ENCODE measurements at regions not wholly inside any gene's neighbourhood (a gene's known extent, or its start where the extent isn't known, plus 50 kb on each side); places are given as distances from the start of the nearest gene placed in this dataset.

DNA sequence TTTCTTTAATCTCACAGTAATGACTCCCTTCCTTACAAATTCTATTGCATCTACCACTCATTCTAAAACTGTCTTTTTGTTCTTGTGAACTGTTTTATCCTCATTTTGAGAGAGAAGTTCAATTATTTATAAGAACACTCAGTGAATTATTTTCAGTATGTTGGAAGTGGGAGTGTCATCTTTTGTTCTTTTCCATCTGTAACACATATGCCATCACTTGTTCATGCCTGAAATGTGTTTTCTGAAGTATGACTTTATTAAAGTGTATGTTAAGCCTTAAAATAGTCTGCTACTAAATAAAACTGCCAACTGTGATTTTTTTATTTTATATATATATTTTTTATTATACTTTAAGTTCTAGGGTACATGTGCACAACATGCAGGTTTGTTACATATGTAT is 623.0 kb upstream of the CBLB start:
- DNase-seq (no peak), ATAC-seq (ENCODE audit: low FRiP score in 2 of 2) (no peak)
- Histone ChIP-seq H3K4me1 (no peaks in the 10 kb centered on the region), H3K9me3 (no peaks in the 10 kb centered on the region), H3K36me3 (no peaks in the 10 kb centered on the region), H3K27ac (no peak overlapping the region), H3K27me3 (no peaks in the 10 kb centered on the region), H3K4me3 (no peak overlapping the region)
- TF ChIP-seq, protein P1, sequence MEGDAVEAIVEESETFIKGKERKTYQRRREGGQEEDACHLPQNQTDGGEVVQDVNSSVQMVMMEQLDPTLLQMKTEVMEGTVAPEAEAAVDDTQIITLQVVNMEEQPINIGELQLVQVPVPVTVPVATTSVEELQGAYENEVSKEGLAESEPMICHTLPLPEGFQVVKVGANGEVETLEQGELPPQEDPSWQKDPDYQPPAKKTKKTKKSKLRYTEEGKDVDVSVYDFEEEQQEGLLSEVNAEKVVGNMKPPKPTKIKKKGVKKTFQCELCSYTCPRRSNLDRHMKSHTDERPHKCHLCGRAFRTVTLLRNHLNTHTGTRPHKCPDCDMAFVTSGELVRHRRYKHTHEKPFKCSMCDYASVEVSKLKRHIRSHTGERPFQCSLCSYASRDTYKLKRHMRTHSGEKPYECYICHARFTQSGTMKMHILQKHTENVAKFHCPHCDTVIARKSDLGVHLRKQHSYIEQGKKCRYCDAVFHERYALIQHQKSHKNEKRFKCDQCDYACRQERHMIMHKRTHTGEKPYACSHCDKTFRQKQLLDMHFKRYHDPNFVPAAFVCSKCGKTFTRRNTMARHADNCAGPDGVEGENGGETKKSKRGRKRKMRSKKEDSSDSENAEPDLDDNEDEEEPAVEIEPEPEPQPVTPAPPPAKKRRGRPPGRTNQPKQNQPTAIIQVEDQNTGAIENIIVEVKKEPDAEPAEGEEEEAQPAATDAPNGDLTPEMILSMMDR (IDR thresholded peaks at IDR 0.05): no peak
- TF ChIP-seq POLR2AphosphoS5 (IDR thresholded peaks at IDR 0.05): no peak
- no peak for TF ChIP-seq EP300 (IDR thresholded peaks at IDR 0.05)
- no peak for TF ChIP-seq POLR2A (IDR thresholded peaks at IDR 0.05)

DNA sequence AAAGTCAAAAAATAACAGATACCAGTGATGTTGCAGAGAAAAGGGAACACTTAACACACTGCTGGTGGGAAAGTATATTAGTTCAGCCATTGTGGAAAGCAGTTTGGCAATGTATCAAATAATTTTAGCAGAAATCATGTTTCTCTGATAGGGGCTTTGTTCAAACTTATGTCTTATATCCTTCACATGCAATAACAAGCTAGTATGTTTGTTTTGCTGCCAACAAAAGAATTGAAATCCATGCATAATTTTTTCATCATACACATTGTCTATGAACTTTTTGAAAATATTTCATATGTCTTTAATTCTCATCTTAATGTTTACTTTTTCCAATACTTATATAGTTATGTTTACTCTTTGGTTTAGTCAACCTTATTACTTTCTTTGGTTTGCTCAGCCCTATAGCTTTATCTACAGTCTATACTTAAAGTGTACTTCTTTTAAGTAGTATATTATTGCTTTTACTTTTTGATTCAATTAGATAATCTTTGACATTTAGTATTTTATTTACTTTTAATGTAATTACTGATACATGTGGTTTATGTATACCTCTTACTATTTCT is 639.6 kb upstream of the CBLB start:
- ATAC-seq (ENCODE audit: low FRiP score in 2 of 2): no peak
- no peak for TF ChIP-seq EP300 (IDR thresholded peaks at IDR 0.05)
- TF ChIP-seq POLR2AphosphoS5 (IDR thresholded peaks at IDR 0.05): no peak
- TF ChIP-seq, protein P1 (IDR thresholded peaks at IDR 0.05): no peak
- TF ChIP-seq POLR2A (IDR thresholded peaks at IDR 0.05): no peak

DNA sequence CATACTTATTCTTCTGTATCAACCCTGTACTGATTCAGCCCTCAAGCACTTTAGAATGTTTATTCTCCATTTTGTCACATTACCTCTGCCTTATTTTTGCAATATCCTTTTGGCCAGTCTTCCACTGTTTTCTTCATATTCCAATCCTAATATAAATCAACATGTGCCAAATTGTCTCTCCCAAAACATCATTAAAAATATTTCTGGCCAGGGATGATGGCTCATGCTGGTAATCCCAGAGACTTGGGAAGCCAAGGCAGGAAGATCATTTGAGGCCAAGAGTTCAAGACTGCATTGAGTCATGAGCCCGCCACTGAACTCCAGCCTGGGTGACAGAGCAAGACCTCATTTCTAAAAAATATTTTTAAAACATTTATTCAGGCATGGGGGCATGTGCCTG is 641.4 kb upstream of the CBLB start:
- ATAC-seq (ENCODE audit: low FRiP score in 2 of 2): peak in 1 of 2 donors; percentile 58
- Histone ChIP-seq H3K27me3 (no peaks in the 10 kb centered on the region), H3K27ac (no peak overlapping the region), H3K4me3 (no peak overlapping the region), H3K9me3 (no peaks in the 10 kb centered on the region), H3K36me3 (no peaks in the 10 kb centered on the region), H3K4me1 (no peaks in the 10 kb centered on the region)
- TF ChIP-seq, protein P1 (IDR thresholded peaks at IDR 0.05): no peak
- TF ChIP-seq POLR2AphosphoS5 (IDR thresholded peaks at IDR 0.05): no peak
- no peak for TF ChIP-seq EP300 (IDR thresholded peaks at IDR 0.05)
- TF ChIP-seq POLR2A (IDR thresholded peaks at IDR 0.05): no peak
- no peak for DNase-seq
- 86 to 91% methylated on average over 1 of the region's 1 CpG for WGBS, 2 donors

More for the DNA sequence above, 639.6 kb upstream of the CBLB start:
- H3K27me3 ChIP-seq: no peaks in the 10 kb centered on the region
- no peaks in the 10 kb centered on the region for H3K4me1 ChIP-seq
- no peak for DNase-seq
- H3K4me3 ChIP-seq: no peak overlapping the region
- no peaks in the 10 kb centered on the region for H3K36me3 ChIP-seq
- no peak overlapping the region for H3K27ac ChIP-seq
- H3K9me3 ChIP-seq: no peaks in the 10 kb centered on the region

DNA sequence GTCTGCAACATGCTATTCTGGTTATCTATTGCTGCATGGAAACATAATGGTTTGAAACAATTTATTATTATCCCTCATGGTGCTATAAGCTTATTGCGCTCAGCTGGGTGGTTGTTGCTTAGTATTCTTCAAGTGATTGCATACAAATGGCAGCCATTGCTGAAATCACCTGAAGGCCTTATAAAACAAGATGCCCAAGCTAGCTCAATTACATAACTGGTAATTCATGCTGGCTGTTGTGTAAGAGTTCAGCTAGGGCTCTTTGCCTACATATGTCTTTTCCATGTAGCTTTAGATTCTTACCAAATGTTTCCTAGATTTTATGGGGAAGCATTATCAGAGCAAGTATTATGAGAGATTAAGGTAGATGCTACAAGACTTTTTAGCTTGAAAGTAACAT is 644.0 kb upstream of the CBLB start:
- TF ChIP-seq POLR2AphosphoS5 (IDR thresholded peaks at IDR 0.05) (no peak), POLR2A (IDR thresholded peaks at IDR 0.05) (no peak)
- TF ChIP-seq, protein P1 (IDR thresholded peaks at IDR 0.05): no peak
- no peak overlapping the region for H3K4me3 ChIP-seq
- H3K27ac ChIP-seq: no peak overlapping the region
- 93 to 95% methylated on average over 1 of the region's 1 CpG for WGBS, 2 donors
- H3K4me1 ChIP-seq: no peaks in the 10 kb centered on the region
- H3K27me3 ChIP-seq: no peaks in the 10 kb centered on the region
- ATAC-seq (ENCODE audit: low FRiP score in 2 of 2) (no peak), DNase-seq (no peak)
- H3K9me3 ChIP-seq: no peaks in the 10 kb centered on the region
- H3K36me3 ChIP-seq: no peaks in the 10 kb centered on the region

DNA sequence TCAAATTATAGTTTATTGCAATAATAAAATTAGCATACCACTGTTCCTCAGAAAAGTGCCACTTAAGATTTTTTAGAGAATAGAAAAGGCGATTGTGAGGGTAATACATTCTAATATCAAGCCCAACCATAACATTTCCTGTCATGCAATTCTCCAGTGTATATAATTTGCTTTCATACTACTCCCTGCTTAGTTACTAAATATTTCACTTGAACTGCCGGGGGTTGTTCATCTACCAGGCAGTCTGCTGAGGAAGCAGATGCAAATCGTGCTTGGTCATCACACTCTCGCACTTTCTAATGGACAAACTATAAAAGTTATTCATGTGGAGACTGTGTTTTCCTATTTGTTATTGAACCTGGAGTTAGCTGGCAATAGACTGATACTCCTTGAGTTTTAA is 645.6 kb upstream of the CBLB start:
- Histone ChIP-seq H3K27ac (no peak overlapping the region), H3K9me3 (no peaks in the 10 kb centered on the region), H3K36me3 (no peaks in the 10 kb centered on the region), H3K4me3 (no peak overlapping the region), H3K4me1 (no peaks in the 10 kb centered on the region), H3K27me3 (no peaks in the 10 kb centered on the region)
- 53 to 60% methylated on average over 4 of the region's 4 CpGs for WGBS, 2 donors
- no peak for TF ChIP-seq POLR2A (IDR thresholded peaks at IDR 0.05)
- no peak for TF ChIP-seq EP300 (IDR thresholded peaks at IDR 0.05)
- TF ChIP-seq POLR2AphosphoS5 (IDR thresholded peaks at IDR 0.05): no peak
- TF ChIP-seq, protein P1 (IDR thresholded peaks at IDR 0.05): no peak
- ATAC-seq (ENCODE audit: low FRiP score in 2 of 2) (no peak), DNase-seq (no peak)

Data from upper lobe of left lung (tissue), 6 donors.